ENCODE measurements at regions not wholly inside any gene's neighbourhood (a gene's known extent, or its start where the extent isn't known, plus 50 kb on each side); places are given as distances from the start of the nearest gene placed in this dataset.

- TF ChIP-seq CTCF (IDR thresholded peaks at IDR 0.05) (no peak), POLR2A (IDR thresholded peaks at IDR 0.05) (no peak), EP300 (IDR thresholded peaks at IDR 0.05; ENCODE audit: low read depth) (no peak), POLR2AphosphoS5 (IDR thresholded peaks at IDR 0.05) (no peak)
Observed at GRCh38 chr16:85440744-85441143, 172.4 kb upstream of the GSE1 start.
